ENCODE measurements at regions not wholly inside any gene's neighbourhood (a gene's known extent, or its start where the extent isn't known, plus 50 kb on each side); places are given as distances from the start of the nearest gene placed in this dataset.

GRCh38 chr10:30229536-30229935 is 119.5 kb downstream of the MTPAP start:
- no peak overlapping the region for H3K27ac ChIP-seq
- no peaks in the 10 kb centered on the region for H3K9me3 ChIP-seq (ENCODE audit: low read depth)
- TF ChIP-seq EZH2phosphoT487 (IDR thresholded peaks at IDR 0.05) (no peak), CTCF (IDR thresholded peaks at IDR 0.05) (no peak), EZH2 (IDR thresholded peaks at IDR 0.05) (no peak)
- Mint-ChIP-seq H3K27me3 (ENCODE audit: insufficient read depth, low read depth) (peaks cover 6% of the 10 kb centered on the region), H3K27ac (no peak overlapping the region), H3K9me3 (no peaks in the 10 kb centered on the region), H3K4me1 (no peaks in the 10 kb centered on the region), H3K36me3 (no peaks in the 10 kb centered on the region), H3K4me3 (no peak overlapping the region)
- H4K20me1 ChIP-seq (ENCODE audit: low read depth), result no peaks in the 10 kb centered on the region
- no peaks in the 10 kb centered on the region for H3F3A ChIP-seq (ENCODE audit: low read depth)
- no peak overlapping the region for H3K9ac ChIP-seq
- no peaks in the 10 kb centered on the region for H3K27me3 ChIP-seq
- no peak overlapping the region for H3K4me3 ChIP-seq
- H3K4me1 ChIP-seq, result no peaks in the 10 kb centered on the region
- DNase-seq (ENCODE audit: low spot score), result no peak
- no peak overlapping the region for H3K4me2 ChIP-seq
- no peaks in the 10 kb centered on the region for H3K36me3 ChIP-seq
- H2AFZ ChIP-seq (replicated peaks), result no peak overlapping the region
- H3K79me2 ChIP-seq (ENCODE audit: low read depth), result no peaks in the 10 kb centered on the region

DNA sequence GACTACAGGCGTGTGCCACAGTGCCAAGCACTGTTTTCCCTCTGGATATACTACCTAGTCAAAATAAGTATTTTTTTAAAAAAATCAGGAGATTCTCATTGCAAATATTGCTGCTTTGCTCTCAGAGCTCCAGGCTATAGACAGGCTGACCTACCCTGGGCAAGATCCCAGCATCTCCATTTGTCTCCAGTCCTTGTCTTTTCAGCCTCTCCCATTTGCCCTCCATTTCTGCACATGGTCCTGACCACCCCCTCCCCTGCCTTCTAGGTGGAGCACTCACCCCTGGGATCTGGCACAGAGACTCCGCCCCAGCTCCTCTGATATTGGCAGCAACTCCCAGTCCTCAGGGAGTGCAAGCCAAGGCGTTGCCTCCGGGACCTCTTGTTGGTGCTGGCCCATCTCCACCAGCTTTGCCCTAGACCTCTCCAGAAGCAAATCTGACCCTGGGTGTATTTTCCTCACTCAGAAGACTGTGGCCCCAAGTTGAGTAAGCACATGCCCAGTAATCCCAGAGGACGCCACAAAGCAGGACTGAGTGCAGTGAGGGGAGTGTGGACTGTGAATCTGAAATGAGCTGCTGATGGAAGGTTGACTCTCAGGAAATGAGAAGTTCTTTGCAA is 120.6 kb downstream of the MTPAP start:
- Histone ChIP-seq H3K4me2 (no peak overlapping the region), H3K27me3 (no peaks in the 10 kb centered on the region), H3F3A (ENCODE audit: low read depth) (no peaks in the 10 kb centered on the region), H4K20me1 (ENCODE audit: low read depth) (no peaks in the 10 kb centered on the region), H3K9me3 (ENCODE audit: low read depth) (no peaks in the 10 kb centered on the region), H3K27ac (no peak overlapping the region), H3K4me1 (no peaks in the 10 kb centered on the region), H3K79me2 (ENCODE audit: low read depth) (no peaks in the 10 kb centered on the region), H3K9ac (no peak overlapping the region), H3K4me3 (no peak overlapping the region), H2AFZ (replicated peaks) (no peak overlapping the region), H3K36me3 (no peaks in the 10 kb centered on the region)
- DNase-seq (ENCODE audit: low spot score), result no peak
- H3K36me3 Mint-ChIP-seq, result no peaks in the 10 kb centered on the region
- no peak overlapping the region for H3K27ac Mint-ChIP-seq
- H3K4me1 Mint-ChIP-seq, result no peaks in the 10 kb centered on the region
- TF ChIP-seq EZH2phosphoT487 (IDR thresholded peaks at IDR 0.05), result no peak
- TF ChIP-seq CTCF (IDR thresholded peaks at IDR 0.05), result no peak
- no peak for TF ChIP-seq EZH2 (IDR thresholded peaks at IDR 0.05)
- peaks cover 12% of the 10 kb centered on the region for H3K27me3 Mint-ChIP-seq (ENCODE audit: insufficient read depth, low read depth)
- no peaks in the 10 kb centered on the region for H3K9me3 Mint-ChIP-seq
- peak overlapping the region; percentile 38 for H3K4me3 Mint-ChIP-seq

GRCh38 chr10:30227481-30227880 is 121.6 kb downstream of the MTPAP start:
- Histone ChIP-seq H4K20me1 (ENCODE audit: low read depth) (no peaks in the 10 kb centered on the region), H3K27me3 (no peaks in the 10 kb centered on the region), H3K9ac (no peak overlapping the region), H3K36me3 (no peaks in the 10 kb centered on the region), H3K4me3 (no peak overlapping the region), H3F3A (ENCODE audit: low read depth) (no peaks in the 10 kb centered on the region), H3K79me2 (ENCODE audit: low read depth) (no peaks in the 10 kb centered on the region), H3K4me2 (no peak overlapping the region), H2AFZ (replicated peaks) (no peak overlapping the region), H3K4me1 (no peaks in the 10 kb centered on the region), H3K9me3 (ENCODE audit: low read depth) (no peaks in the 10 kb centered on the region), H3K27ac (no peak overlapping the region)
- no peak overlapping the region for H3K27ac Mint-ChIP-seq
- H3K27me3 Mint-ChIP-seq (ENCODE audit: insufficient read depth, low read depth), result peaks cover 12% of the 10 kb centered on the region
- DNase-seq (ENCODE audit: low spot score), result no peak
- H3K36me3 Mint-ChIP-seq, result no peaks in the 10 kb centered on the region
- no peaks in the 10 kb centered on the region for H3K9me3 Mint-ChIP-seq
- no peak for TF ChIP-seq CTCF (IDR thresholded peaks at IDR 0.05)
- no peak for TF ChIP-seq EZH2phosphoT487 (IDR thresholded peaks at IDR 0.05)
- no peak for TF ChIP-seq EZH2 (IDR thresholded peaks at IDR 0.05)
- H3K4me3 Mint-ChIP-seq, result no peak overlapping the region
- H3K4me1 Mint-ChIP-seq, result no peaks in the 10 kb centered on the region
